Body of pancreas (tissue), 4 donors: ENCODE measurements at regions not wholly inside any gene's neighbourhood (a gene's known extent, or its start where the extent isn't known, plus 50 kb on each side); places are given as distances from the start of the nearest gene placed in this dataset.

ENCODE experiments used
- POLR2A ChIP-seq, 3 donors: fragments of 450-650 bp; IDR thresholded peaks; one replicate each; pipeline ENCODE4 v1.6.1; 2016; ENCODE audit warnings: antibody characterized with exemption in 3 of 3, mild to moderate bottlenecking in 2 of 3
- TF ChIP-seq, protein P1 (sequence below), 7 experiments: fragments of 450-650 bp in 4 of 7; fragments of 200-600 bp in 3 of 7; sonication (generic) in 3 of 7; IDR thresholded peaks; one replicate each; pipeline ENCODE4 v1.5.1; 2016 to 2019; ENCODE audit warnings: antibody characterized with exemption in 7 of 7

DNA sequence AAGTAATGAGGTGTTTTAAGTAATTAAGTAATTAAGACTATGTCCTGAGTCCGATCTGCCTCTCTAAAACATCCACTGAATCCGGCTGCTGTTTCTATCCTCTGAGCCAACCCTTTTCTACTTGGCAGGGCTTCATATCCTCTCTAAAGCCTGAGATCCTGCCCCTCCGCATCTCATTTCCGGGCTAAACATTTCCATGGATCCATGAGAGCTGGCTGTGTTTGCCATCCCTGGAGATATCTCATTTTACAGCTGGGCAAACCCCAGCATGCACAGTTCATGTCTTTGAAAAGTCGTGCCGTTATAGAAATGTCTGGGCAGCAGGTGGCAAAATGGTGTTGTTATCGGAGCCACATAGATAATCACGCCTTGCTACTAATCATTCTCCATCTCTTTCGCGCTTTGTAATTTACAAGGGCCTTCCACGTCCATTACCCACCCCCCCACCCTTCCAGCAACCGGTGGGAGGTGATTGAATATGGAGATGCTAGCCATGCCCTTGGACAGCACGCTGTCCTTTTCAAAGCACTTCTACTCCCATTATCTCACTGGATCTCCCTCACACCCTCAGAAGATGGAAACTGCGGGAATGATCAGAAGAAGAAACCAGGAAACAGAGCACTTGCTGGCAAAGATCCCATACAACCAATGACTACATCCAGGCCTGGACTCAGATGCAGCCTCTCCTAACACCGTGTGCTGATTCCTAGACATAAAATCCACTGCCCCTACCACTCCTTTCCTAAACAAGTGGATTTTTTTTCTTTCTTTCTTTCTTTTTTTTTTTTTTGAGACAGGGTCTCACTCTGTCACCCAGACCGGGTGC is 1189.2 kb downstream of the TYW1 start:
- TF ChIP-seq, protein P1, sequence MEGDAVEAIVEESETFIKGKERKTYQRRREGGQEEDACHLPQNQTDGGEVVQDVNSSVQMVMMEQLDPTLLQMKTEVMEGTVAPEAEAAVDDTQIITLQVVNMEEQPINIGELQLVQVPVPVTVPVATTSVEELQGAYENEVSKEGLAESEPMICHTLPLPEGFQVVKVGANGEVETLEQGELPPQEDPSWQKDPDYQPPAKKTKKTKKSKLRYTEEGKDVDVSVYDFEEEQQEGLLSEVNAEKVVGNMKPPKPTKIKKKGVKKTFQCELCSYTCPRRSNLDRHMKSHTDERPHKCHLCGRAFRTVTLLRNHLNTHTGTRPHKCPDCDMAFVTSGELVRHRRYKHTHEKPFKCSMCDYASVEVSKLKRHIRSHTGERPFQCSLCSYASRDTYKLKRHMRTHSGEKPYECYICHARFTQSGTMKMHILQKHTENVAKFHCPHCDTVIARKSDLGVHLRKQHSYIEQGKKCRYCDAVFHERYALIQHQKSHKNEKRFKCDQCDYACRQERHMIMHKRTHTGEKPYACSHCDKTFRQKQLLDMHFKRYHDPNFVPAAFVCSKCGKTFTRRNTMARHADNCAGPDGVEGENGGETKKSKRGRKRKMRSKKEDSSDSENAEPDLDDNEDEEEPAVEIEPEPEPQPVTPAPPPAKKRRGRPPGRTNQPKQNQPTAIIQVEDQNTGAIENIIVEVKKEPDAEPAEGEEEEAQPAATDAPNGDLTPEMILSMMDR (IDR thresholded peaks at IDR 0.05): no peak
- no peak for TF ChIP-seq POLR2A (IDR thresholded peaks at IDR 0.05)
